HG03066 (cell line): ENCODE measurements at regions not wholly inside any gene's neighbourhood (a gene's known extent, or its start where the extent isn't known, plus 50 kb on each side); places are given as distances from the start of the nearest gene placed in this dataset.

Experiments
- ATAC-seq: cut with Tn5 transposase; IDR thresholded peaks from one replicate; pipeline ENCODE4 v1.9.1; 2021; ENCODE audit warnings: low read depth; ENCODE audit not compliant: unreplicated experiment

DNA sequence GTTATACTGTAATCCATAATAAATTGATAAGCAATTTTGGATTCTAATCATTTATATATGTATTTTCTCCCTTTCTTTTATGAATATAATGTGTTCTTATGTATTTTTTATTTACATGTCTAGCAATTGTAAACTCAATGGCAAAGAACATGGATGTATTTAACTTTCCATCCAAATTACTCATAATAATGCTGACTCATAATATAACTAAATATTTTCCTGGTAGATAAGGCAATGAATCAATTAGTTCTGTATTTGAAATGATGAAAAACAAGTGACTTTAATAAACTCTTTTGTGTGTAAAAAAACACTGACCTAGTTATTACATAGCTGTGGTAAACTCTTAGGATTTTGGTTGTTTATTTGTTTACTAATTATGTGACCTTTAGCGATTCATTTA lies 211.2 kb downstream of the DTHD1 start:
- no peak for ATAC-seq

DNA sequence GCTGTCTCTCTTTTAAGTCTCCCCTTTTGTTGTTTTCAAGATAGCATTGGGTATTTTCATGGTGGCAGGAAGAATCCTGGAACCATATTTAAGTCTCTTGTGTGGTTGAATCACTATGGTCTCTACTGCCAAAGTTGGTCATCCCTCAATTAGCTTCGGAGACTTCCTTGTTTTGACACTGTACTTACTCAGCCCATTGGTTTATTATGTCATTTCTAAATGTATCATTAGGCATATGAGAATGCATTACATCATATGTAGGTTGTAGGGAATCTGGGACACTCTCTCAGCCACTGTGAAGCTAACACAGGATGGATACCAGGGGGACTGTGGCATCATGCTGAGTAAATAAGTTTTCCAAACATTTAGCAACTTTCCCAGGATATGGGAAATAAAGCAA lies 211.8 kb downstream of the DTHD1 start:
- no peak for ATAC-seq

DNA sequence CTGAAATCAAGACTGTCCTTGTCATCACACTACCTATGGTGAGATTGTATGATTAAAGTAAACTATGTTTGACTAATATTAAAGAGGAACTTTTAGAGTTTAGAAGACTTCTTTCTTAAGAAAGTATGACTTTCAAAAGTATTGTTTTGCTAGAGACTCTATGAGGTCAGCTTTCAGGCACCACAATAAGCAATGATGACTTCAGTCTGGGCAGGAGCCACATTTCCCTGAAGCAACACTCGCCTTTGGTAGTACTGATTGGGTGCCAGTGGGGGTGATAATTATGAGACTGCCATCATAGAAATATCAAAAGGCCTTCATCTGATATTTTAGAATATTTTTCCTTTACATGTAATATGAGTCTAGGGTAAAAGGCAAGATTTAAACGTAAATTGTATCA lies 212.6 kb downstream of the DTHD1 start:
- no peak for ATAC-seq

DNA sequence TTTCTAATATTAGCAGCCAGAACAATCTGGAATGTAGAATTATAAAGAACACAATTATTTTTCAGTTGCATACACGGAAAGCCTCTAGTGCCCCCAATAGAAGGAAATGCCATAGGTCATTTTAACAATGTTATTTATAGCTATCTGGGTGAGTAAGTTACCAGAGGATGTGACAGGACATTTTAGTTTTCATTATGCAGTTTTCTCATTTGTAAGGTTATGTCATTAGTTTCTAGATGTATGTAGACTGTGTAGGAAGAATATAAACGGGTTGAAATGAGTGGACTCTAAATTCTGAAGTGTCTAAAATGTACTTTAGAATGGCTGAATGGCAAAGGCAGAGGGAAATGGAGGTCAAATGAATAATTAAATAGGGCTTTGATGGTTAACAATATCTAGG lies 213.3 kb downstream of the DTHD1 start:
- ATAC-seq = no peak

DNA sequence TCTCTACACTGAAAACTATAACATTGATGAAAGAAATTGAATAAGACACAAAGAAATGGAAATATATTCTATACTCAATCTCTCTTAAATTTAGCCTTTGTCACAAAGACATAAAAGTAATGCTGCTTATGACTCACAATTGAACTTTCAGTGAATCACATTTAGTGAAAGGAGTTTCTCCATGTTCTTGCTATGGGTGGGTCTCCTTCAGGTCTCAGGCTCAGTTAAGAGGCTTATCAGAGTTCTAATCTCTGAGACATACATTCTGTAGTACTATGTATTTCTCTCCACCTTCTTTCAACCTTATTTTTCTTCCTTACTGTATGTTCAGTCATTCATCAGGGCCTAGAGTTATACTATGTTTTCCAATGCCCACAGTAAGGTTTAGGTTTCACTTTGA lies 220.9 kb downstream of the DTHD1 start:
- no peak for ATAC-seq

DNA sequence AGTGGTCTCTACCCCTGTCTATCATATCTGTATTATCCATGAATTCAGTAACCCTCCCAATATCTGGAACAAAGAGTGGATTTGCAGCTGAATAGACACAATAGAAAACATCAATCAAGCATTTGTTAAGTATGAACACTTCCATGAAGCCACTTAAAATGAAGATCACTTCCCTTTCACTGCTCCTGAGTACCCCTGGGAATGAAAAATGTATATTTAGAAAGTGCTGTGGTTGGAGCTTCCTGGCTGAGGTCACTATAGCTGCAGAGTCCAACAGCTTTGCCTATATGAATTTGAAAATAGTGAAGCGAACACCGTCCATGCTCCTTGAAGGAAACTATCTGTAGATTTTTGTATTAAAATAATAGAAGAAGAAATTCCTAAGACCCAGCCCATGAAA lies 227.0 kb downstream of the DTHD1 start:
- ATAC-seq = no peak

DNA sequence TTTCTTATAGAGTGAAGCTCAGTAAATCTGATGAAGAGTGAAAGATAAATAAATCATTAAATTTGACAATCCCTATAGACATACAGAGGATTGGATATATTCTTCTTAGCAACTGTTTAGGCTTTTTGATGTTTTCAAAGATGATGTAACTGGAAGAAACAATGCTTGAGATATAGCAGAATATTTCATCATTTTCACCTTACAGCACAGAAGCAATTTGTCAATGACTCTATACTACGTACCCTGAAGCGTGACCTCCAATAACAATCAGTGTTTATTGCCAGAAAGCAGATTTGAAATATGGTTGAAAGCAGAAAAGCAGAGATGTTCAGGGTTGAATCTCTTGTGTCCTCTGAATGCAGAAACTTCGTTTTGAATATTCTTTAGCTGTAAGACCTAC lies 228.4 kb downstream of the DTHD1 start:
- no peak for ATAC-seq

DNA sequence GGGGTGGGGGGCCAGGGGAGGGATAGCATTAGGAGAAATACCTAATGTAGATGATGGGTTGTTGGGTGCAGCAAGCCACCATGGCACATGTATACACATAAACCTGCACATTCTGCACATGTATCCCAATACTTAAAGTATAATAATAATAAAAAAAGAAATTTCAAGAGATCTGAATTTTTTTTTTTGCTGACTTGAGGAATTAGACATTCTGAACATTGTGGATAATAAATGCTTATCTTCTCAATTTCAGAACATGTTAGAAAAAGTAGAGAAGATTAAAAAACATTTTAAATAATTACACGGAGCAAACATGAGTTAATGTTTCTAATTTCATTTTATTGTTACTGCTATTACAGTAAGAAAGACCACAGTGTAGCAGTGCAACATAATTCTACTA lies 230.4 kb downstream of the DTHD1 start:
- no peak for ATAC-seq

DNA sequence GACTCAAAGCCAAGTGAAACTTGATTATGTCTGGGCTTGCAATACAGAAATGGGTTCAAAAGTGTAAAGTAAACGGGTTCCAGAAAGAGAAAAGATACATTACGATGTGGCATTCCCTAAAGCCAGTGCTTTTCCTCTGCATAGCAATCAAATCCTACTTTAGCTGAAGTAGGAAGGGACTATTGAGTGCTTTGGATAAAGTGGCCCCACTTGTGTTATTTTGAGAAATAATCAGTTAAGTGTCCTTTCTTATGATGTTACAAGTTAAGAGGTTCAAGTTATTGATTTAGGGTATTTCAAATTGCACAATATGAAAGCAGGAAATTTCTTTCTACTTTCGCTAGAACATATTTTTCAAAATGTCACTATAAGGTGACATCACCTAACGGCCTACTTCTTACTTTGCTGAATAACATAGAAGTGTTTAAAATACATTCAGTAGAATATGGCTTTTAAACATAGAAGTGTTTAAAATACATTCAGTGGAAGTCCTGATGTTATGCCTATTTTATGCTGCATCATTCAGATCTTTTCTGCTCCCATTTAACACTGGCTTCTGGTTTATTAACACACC lies 235.2 kb downstream of the DTHD1 start:
- ATAC-seq = no peak

DNA sequence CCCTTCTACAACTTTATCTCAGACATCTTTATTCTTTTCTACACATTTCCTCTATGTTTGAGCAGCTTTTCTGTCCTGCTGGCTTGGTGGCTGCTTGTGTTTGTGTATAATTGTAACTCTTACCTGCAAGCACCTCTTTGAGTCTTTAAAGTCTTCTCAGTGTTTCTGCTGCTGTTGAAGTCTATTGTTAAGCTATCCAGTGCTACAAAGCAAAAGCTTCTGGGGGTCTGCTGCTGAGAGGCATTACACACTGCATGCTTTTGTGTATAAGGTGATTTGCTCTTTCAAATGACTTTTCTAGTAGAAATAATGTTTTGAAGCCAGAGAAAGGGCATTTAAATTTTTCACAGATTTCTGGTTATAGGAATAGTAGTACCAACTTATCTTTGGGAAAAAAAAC lies 241.8 kb downstream of the DTHD1 start:
- ATAC-seq = no peak

DNA sequence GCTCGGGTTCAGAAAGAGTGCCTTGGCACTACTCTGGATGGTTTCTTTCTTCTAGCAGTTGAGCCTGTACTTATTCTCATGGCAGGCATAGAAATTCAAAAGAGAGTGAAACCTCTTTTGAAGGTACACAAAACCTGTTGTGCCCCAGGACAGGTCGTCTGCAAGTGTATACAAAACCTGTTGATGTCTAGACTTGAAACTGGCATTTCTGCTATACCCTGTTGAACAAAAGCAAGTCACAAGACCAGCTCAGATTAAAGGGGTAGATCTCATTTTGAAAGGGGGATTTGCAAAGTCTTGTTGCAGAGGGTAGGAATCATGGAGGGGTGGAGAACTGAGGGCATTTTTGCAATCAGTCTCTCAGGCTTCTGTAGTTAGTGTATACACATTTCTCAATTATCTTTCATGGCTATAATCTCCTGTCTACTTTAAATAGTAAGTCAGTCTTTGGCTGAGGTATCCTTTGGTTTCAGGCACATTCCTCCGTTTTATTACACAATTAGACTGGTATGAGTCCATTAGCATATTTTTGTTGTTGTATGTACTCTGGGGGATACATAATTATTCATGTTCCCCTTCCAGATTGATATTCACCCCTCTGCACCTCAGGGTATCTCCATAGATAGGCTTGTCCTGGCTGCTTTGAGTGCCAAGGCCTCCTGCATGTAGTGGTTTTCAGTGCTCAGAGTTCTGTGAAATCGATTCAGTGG lies 251.4 kb downstream of the DTHD1 start:
- ATAC-seq = no peak

DNA sequence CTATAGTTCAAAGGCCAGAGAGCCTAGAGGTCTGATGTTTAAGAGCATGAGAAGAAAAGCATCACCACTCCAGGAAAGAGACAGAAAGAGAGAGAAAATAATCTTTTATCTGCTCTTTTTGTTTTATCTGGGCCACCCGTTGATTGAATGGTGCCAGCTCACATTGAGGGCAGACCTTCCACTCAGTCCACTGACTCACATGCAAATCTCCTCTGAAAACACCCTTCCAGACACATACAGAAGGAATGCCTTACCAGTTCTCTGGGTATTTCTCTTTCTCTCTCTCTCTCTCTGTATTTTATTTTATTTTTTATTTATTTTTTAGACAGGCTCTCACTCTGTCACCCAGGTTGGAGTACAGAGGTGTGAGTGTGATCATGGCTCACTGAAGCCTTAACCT lies 252.5 kb downstream of the DTHD1 start:
- no peak for ATAC-seq

DNA sequence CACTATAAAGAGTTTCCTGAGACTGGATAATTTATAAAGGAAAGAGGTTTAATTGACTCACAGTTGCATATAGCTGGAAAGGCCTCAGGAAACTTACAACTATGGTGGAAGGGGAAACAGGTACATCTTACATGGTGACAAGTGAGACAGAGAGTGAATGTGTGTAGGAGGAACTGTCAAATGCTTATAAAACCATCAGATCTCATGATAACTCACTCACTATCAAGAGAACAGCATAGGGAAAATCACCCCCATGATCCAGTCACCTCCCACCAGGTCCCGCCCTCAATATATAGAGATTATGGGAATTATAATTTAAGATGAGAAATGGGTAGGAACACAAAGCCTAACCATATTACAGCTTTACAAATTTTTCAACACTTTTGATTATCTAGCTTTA lies 266.0 kb downstream of the DTHD1 start:
- no peak for ATAC-seq

DNA sequence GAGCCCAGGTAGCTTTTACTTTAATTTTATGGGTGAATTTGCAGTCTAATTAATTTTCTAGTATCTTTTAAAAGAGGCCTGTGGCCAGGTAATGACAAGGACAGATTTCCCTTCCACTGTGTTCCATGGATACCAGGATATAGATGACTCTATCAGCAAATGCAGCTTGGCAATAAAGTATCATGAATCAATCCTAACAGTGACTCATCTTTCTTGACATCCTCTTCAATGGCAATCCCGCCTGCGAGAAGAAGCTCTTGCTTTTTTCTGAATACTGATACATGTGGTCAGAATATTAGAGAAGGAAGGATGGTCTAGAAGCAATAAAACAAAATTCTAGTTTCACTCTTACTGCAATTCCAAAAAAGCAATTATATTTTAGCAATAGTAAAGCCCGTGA lies 267.8 kb downstream of the DTHD1 start:
- ATAC-seq = no peak

DNA sequence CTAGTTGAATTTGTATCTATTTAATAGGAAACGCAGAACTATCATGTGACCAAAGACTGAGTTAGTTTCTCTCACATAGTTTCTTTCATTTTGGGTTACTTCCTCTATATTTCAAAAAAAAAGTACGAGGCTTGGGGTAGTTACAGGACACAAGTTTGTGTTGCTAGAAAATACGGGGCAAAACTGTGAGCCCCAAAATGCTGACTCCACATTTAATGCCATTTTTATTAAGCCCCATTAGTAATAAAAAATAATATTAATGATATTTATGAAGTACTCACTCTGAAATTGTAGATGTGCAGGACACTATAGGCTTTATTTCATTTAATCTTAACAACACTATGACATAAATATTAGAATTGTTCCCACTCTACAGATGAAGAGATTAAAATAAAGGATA lies 268.6 kb downstream of the DTHD1 start:
- ATAC-seq = no peak

DNA sequence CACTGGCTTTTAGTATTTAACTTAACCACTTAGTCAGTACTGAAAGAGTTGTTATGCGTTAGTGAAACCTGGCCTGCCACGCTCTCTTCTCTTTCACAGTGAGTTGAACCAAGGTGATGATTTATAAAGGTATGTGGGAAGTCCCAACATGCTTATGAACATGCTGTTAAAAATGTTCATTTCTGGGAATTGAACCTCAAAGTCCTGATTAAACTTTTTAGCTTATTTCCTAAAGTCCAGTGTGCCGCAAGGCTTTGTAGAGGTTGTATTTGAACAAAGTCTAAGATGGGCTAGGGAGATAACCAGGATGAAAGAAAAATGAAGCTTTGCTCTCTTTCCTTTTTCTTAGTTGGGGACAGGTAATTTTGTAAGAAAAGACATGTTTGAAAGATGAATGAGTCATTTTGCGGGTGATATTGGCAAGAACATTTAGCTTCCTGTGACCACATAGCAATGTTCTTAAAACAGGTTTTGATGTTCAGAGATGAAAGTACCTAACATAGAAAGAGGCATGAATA lies 270.3 kb downstream of the DTHD1 start:
- ATAC-seq = peak; percentile 89

DNA sequence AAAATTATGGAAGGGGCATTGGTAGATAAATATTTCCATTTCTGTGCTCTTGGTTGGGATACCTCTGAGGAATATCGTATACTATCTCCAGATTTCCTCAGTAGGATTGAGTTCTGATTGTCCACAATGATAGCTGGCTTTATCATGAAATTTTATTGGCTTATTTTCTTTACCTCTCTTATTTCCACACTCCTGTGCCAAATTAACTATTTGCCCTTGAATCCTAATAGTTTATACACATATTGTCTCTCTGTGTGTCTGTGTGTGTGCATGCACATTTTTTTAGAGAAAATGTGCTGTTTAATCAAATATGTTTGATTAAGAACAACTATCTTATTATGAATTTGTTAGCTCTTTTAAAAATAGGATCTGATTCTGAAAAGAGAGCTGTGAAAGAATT lies 271.6 kb downstream of the DTHD1 start:
- ATAC-seq = no peak

DNA sequence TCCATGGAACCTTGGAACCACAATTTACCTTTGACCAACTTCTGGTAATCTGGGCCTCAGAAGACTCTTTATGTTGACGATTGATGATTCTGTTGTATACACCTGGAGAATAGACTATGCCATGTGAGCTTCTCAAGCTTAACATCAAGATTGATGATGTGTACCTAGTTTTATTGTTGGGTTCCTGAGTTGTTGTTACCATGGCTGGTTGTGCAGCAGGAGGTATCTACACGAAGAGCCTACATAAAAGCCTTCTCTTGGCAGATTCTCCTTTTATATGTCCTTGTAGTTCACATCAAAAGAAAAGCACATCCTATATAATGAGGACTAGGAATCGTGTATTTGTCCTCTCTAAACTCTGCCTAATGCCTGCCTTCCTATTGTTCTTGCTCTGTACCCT lies 272.0 kb downstream of the DTHD1 start:
- ATAC-seq = no peak

DNA sequence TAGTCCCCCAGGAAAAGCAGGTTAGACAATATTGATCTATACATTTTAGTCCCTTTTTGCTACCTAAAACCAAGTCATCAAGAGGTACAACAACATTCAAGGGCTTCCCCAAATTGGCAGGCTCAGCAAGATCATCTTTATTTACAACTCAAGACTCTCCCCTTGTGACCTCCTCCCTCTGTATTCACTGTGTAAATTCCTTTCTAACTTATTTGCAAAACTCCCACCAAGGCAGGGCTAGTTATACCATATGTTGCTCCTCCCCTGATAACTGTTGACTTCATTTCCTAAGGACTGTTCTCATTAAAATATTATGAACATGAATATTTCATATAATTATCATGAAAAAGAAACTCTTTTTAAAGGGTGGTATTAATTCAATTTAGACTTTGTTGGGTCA lies 275.6 kb downstream of the DTHD1 start:
- no peak for ATAC-seq

DNA sequence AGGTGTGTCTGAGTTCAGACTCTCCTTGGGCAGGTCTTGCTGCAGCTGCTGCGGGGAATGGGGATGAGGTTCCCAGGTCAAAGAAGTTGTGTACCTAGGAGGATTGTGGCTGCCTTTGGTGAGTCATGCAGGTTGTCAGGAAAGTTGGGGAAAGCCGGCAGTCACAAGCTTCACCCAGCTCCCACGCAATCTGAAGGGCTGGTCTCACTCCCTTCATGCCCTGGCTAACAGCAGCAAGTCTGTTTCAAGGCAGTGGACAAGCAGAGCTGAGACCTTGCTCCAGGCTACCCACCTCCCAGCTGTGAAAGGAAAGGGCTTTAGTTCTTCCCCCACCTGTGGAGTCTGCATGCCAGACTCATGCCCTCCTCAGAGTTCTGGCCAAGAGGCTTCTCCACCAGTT lies 287.2 kb downstream of the DTHD1 start:
- ATAC-seq = no peak

DNA sequence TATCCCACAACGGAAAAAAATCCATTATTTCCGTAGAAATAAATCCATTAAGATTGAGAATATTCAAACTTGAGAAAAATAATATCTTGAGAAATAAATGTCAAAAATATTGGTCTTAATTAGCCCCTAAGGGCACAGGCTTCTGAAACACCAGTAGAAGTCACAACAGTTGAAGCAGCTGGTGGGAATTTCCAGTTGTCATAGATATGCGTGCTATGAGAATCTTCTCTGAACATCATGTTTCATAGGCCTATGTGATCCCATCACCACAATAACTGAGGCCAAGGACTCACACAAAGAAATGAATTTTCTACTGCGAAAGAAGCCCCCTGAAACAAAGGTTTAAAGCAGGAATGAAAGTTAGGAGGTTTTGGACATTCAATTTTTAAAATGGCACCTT lies 292.0 kb downstream of the DTHD1 start:
- ATAC-seq = no peak

DNA sequence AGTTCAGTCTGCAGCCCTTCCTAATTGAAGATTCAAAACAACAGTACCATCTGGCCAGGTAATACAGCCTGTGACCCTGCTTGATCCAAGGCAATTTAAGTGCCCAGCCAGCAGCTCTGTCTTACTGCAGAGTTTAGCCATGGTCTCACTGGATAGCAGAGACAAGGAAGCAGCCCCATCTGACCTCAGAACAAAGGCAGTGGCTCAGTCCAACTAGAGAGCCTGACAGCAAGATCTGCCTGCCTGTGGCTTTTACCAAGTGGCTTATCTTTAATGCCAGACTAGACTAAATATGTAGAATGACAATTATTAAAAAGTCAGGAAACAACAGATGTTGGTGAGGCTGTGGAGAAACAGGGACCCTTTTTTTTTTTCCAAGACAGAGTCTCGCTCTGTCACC lies 293.4 kb downstream of the DTHD1 start:
- ATAC-seq = no peak

DNA sequence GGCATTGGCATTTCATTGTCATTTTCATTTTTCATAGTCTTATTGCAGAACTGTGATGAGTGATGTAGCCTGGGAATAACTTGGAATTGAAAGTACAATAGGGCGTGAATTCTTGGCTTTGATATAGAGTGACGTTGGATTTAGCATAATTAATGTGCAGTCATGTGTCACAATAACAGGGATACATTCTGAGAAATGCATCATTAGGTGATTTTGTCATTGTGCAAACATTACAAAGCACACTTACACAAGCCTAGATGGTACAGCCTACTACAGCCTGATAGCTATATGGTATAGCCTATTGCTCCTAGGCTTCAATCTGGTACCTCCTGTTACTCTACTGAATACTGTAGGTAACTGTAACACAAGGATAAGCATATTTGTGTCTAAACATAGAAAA lies 300.8 kb downstream of the DTHD1 start:
- no peak for ATAC-seq
